ENCODE measurements at regions not wholly inside any gene's neighbourhood (a gene's known extent, or its start where the extent isn't known, plus 50 kb on each side); places are given as distances from the start of the nearest gene placed in this dataset.
A peak's percentile ranks its signal among the peaks of the same experiment; 100 is the strongest.

- no peaks in the 10 kb centered on the region for H3K27me3 Mint-ChIP-seq
- H3K27ac Mint-ChIP-seq = no peak overlapping the region
- peaks cover 10 to 22% of the 10 kb centered on the region in 2 donors for H3K4me1 Mint-ChIP-seq (ENCODE audit: low read depth in 2 of 2)
Observed at GRCh38 chr17:83178533-83179304, 99.3 kb downstream of the METRNL start.

DNA sequence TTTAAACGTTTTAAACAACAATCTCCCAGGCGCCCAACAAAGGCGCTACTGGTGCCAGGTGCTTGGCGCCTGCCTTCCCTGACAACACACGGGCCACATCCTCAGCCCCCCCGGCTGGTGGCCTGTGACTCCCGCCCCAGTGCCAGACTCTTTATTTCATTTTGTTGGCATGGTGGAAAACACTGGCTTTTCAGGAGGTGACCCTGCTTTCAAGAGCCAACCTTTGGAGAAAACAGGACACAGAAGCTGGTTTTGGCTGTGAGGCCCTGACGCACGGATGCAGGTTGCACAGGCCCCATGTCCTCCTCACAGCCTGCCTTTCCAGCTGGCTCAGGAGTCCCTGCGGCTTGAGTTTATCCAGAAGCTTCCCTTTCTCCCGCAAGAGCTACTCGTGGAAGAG, 100.0 kb downstream of the METRNL start:
- Mint-ChIP-seq H3K27ac (peak overlapping the region in 1 of 2 donors; percentile 35), H3K4me3 (no peak overlapping the region), H3K4me1 (ENCODE audit: low read depth in 2 of 2) (peaks cover 10 to 24% of the 10 kb centered on the region in 2 donors), H3K9me3 (no peaks in the 10 kb centered on the region), H3K27me3 (no peaks in the 10 kb centered on the region), H3K36me3 (no peaks in the 10 kb centered on the region)
- ATAC-seq (no peak), DNase-seq (ENCODE audit: low spot score) (peak; percentile 39)

More at GRCh38 chr17:83178533-83179304, 99.3 kb downstream of the METRNL start:
- DNase-seq (ENCODE audit: low spot score) = peak; percentile 59
- Mint-ChIP-seq H3K4me3 (no peak overlapping the region), H3K36me3 (no peaks in the 10 kb centered on the region), H3K9me3 (no peaks in the 10 kb centered on the region)
- ATAC-seq = no peak

DNA sequence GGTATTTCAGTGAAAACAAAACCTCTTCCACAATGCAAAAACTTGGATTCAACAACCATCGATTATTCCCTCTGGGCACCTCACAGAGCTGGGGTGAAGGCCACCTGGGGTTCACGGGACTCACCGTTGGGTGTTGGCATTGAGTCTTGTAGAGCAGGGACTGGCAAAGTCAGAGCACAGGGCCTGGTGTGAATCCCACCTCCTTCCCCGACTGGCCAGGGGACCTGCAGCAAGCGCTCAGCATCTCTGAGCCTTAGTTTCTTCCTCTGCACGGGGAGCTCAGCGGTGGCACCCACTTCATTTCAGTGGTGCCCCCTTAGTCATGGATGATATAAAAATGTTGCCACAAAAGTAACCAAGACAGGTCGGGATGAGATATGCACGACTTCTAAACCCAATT, 100.4 kb downstream of the METRNL start:
- Mint-ChIP-seq H3K4me1 (ENCODE audit: low read depth in 2 of 2) (peaks cover 10 to 24% of the 10 kb centered on the region in 2 donors), H3K36me3 (no peaks in the 10 kb centered on the region), H3K4me3 (no peak overlapping the region), H3K27ac (peak overlapping the region; percentile 35 to 53), H3K9me3 (no peaks in the 10 kb centered on the region), H3K27me3 (no peaks in the 10 kb centered on the region)
- no peak for ATAC-seq
- DNase-seq (ENCODE audit: low spot score) = peak; percentile 37

- DNase-seq (ENCODE audit: low spot score) = no peak
- Mint-ChIP-seq H3K36me3 (no peaks in the 10 kb centered on the region), H3K4me3 (no peak overlapping the region), H3K9me3 (no peaks in the 10 kb centered on the region), H3K27me3 (no peaks in the 10 kb centered on the region), H3K27ac (peak overlapping the region; percentile 35 to 53), H3K4me1 (ENCODE audit: low read depth in 2 of 2) (peaks cover 10 to 24% of the 10 kb centered on the region in 2 donors)
- no peak for ATAC-seq
Observed at GRCh38 chr17:83180264-83180995, 101.0 kb downstream of the METRNL start.

DNA sequence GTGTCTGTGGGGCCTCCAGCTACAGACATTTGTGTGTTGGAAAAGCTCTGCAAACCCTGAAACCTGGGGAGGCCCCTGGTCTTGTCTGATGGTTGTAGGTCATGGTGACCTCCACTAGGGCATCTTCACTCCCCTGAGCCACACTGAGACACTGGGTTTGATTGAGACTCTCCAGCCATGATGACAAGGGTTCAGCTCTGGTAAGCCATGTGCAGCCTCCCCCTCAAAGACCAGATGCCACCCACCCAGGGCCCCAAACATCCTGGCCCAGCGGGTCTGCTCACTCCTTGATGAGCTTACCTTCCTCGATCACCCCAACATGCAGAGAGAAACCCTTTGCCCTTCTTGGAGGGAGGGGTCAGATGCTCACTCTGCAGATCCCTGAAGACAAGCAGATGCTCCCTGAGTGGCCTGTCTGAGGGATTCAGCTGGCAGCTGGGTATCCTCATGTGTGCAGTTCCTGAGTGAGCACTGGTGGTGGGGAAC, 101.6 kb downstream of the METRNL start:
- no peaks in the 10 kb centered on the region for H3K27me3 Mint-ChIP-seq
- peak; percentile 8 for DNase-seq (ENCODE audit: low spot score)
- no peak for ATAC-seq
- H3K4me1 Mint-ChIP-seq (ENCODE audit: low read depth in 2 of 2) = peaks cover 10 to 21% of the 10 kb centered on the region in 2 donors
- H3K27ac Mint-ChIP-seq = no peak overlapping the region
- H3K9me3 Mint-ChIP-seq = no peaks in the 10 kb centered on the region
- no peak overlapping the region for H3K4me3 Mint-ChIP-seq
- H3K36me3 Mint-ChIP-seq = no peaks in the 10 kb centered on the region

DNA sequence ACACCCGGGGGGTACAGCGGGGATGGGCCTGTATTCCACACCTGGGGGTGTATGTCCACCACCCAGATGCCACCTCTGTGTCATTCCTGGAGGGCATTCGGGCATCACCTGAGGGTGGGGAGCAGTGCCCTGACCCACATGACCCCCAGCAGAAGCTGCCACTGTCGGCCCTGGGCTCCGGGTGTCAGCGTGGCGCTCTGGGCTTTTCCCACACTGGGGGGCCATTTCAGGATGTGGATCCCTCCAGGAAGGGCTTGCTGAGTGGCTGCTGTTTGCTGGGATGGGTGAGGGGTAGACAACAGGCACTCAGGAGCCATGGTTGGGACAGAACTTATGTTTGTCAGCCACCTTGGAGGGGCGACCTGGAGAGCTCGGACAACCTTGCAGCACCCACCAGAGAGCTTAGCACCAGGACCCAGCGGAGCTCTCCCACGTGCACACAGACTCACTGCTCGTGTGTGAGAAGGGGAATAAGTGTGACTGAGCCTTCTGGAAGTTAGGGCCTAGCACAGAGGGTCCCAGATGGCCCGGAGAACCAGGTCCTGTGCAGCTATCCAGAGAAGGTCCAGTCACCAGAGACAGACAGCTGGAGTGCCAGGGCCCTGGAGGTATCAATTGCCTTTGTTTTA, 102.7 kb downstream of the METRNL start:
- no peaks in the 10 kb centered on the region for H3K36me3 Mint-ChIP-seq
- peaks cover 0 to under 1% of the 10 kb centered on the region in 2 donors for H3K27me3 Mint-ChIP-seq
- H3K4me1 Mint-ChIP-seq (ENCODE audit: low read depth in 2 of 2) = peaks cover 10 to 19% of the 10 kb centered on the region in 2 donors
- no peaks in the 10 kb centered on the region for H3K9me3 Mint-ChIP-seq
- DNase-seq (ENCODE audit: low spot score) = peak; percentile 39
- H3K4me3 Mint-ChIP-seq = no peak overlapping the region
- no peak for ATAC-seq
- H3K27ac Mint-ChIP-seq = peak overlapping the region in 1 of 2 donors; percentile 83

GRCh38 chr17:83182620-83183101, 103.3 kb downstream of the METRNL start:
- Mint-ChIP-seq H3K36me3 (peaks cover under 1% of the 10 kb centered on the region), H3K27me3 (peaks cover 0 to 4% of the 10 kb centered on the region in 2 donors), H3K27ac (peak overlapping the region in 1 of 2 donors; percentile 83), H3K4me1 (ENCODE audit: low read depth in 2 of 2) (peaks cover 11 to 23% of the 10 kb centered on the region in 2 donors), H3K4me3 (peak overlapping the region; percentile 27), H3K9me3 (no peaks in the 10 kb centered on the region)
- ATAC-seq = peak; percentile 57 to 76
- peak; percentile 58 for DNase-seq (ENCODE audit: low spot score)

DNA sequence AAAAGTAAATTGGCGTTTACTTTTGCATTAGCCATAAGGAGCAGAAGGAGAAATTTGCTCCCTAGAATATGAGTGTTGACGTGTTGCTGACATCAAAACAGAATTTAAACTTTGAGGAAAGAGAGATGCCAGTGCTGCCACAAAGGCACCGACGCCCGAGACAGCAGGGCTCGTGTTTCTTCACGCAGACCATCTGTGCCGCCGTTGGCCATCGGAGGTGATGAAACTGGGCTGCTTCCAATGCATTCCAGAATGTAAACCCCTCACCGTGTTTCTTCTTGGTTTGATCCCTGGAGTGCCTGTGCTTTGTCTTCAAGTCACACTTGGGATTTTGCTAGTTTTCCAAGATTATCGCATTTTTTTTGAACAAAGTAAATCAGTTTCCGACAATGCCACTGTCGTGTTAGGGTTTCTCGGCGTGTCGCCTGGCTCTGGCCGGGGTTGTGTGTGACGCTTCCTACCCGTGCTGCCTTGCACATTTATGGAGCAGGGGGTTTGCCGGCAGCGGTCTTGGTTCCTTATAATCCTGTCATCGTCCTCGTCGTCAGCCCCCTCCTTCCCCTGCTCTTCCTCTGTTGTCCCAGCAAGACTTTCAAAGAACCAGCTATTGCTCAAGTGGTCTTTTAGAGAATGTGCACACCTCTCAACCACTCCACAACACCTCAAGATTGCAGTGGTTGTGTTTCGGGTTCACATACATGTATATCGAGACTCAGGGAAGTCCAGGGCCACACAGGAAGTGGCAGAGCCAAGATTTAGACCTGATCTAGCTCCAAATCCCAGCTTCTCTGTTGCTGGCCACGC, 103.9 kb downstream of the METRNL start:
- peak; percentile 59 for DNase-seq (ENCODE audit: low spot score)
- ATAC-seq = peak in 1 of 2 donors; percentile 36
- Mint-ChIP-seq H3K9me3 (no peaks in the 10 kb centered on the region), H3K4me3 (peak overlapping the region; percentile 27), H3K27ac (peak overlapping the region in 1 of 2 donors; percentile 83), H3K4me1 (ENCODE audit: low read depth in 2 of 2) (peaks cover 17 to 29% of the 10 kb centered on the region in 2 donors), H3K36me3 (peaks cover 4% of the 10 kb centered on the region), H3K27me3 (peaks cover 0 to 4% of the 10 kb centered on the region in 2 donors)

DNA sequence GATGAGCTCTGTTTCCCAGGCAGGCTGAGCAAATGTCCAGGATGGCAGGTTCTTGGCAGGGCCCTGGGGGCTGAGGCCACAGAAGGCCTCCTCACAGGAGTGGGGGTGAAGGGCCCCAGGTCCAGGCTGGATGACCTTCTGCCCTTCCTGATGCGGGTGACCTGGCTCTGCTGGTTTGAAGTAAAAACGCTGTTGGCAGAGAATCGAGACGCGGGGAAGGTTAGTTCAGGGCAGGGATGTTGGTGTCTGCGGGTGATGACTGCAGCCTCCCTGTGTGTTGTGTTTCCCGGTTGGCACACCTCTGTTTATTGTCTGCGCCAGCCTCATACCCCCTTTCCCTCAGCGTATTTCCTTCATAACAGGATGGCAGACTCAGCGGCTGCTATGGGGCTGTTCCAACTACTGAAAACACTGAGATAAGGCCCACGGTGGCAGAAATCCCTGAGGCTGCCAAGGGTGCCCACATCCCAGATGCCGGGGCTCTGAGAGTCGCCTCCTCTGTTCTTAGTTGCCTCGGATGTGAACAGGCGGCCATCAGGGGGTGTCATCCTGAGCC, 104.6 kb downstream of the METRNL start:
- H3K27ac Mint-ChIP-seq = peak overlapping the region in 1 of 2 donors; percentile 31
- no peak overlapping the region for H3K4me3 Mint-ChIP-seq
- H3K9me3 Mint-ChIP-seq = no peaks in the 10 kb centered on the region
- H3K36me3 Mint-ChIP-seq = peaks cover 4% of the 10 kb centered on the region
- no peak for ATAC-seq
- H3K4me1 Mint-ChIP-seq (ENCODE audit: low read depth in 2 of 2) = peaks cover 23 to 36% of the 10 kb centered on the region in 2 donors
- H3K27me3 Mint-ChIP-seq = peaks cover 5 to 8% of the 10 kb centered on the region in 2 donors
- peak; percentile 32 for DNase-seq (ENCODE audit: low spot score)

- peak overlapping the region; percentile 8 to 15 for H3K27ac Mint-ChIP-seq
Observed at GRCh38 chr17:83185023-83186002, 105.9 kb downstream of the METRNL start.

DNA sequence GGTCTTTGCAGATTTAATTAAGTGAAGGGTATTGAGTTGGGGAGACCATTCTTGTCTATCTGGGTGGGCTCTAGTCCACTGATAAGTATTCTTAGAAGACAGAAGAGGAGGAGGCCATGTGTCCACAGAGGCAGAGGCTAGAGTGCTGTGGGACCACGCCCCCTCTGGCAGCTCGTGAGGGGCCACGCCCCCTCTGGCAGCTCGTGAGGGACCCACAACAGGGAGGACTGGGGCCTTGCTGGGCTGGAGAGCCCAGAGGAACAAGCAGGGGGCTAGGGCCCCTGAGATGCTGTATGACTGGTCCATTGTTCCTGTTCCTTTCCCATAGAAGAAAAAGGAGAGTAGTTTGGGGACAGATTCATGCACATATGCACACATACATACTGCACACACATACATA, 106.8 kb downstream of the METRNL start:
- H3K27ac Mint-ChIP-seq = peak overlapping the region; percentile 8 to 15
- peaks cover 7 to 10% of the 10 kb centered on the region in 2 donors for H3K27me3 Mint-ChIP-seq
- no peak overlapping the region for H3K4me3 Mint-ChIP-seq
- H3K36me3 Mint-ChIP-seq = peaks cover 4% of the 10 kb centered on the region
- peaks cover 32 to 38% of the 10 kb centered on the region in 2 donors for H3K4me1 Mint-ChIP-seq (ENCODE audit: low read depth in 2 of 2)
- ATAC-seq = no peak
- no peaks in the 10 kb centered on the region for H3K9me3 Mint-ChIP-seq
- DNase-seq (ENCODE audit: low spot score) = peak; percentile 40

More at GRCh38 chr17:83185023-83186002, 105.9 kb downstream of the METRNL start:
- no peak overlapping the region for H3K4me3 Mint-ChIP-seq
- peaks cover 7 to 10% of the 10 kb centered on the region in 2 donors for H3K27me3 Mint-ChIP-seq
- DNase-seq (ENCODE audit: low spot score) = peak; percentile 56
- ATAC-seq = no peak
- H3K4me1 Mint-ChIP-seq (ENCODE audit: low read depth in 2 of 2) = peaks cover 25 to 37% of the 10 kb centered on the region in 2 donors
- peaks cover 4% of the 10 kb centered on the region for H3K36me3 Mint-ChIP-seq
- H3K9me3 Mint-ChIP-seq = no peaks in the 10 kb centered on the region

Measured in natural killer cell treated with Interleukin-12 subunit alpha and Interleukin-12 subunit beta and Interleukin-15 and Interleukin-18, amount 100 ng/mL, for 72 hours (primary cell).